Upper lobe of right lung (tissue), 1 donor: ENCODE measurements at regions not wholly inside any gene's neighbourhood (a gene's known extent, or its start where the extent isn't known, plus 50 kb on each side); places are given as distances from the start of the nearest gene placed in this dataset.
"Not testable (repeated sequence)": the region's sequence is repeated elsewhere in the genome, so short reads cannot be mapped to it uniquely, and the experiment has no call there.

ENCODE experiments used
- ATAC-seq: fragments of 200-7000 bp; cut with Tn5 transposase; one replicate; pipeline ENCODE4 v1.9.1; 2020; ENCODE audit warnings: mild to moderate bottlenecking, moderate library complexity
- DNase-seq: peaks from one replicate; pipeline ENCODE4 v3.0.0-alpha.2; 2020
- H3K27ac ChIP-seq: fragments of 200-600 bp; one replicate; pipeline ENCODE4 v1.8.0; 2022
- H3K27me3 ChIP-seq: fragments of 200-600 bp; one replicate; pipeline ENCODE4 v1.8.0; 2022; ENCODE audit warnings: mild to moderate bottlenecking
- H3K36me3 ChIP-seq: fragments of 200-600 bp; one replicate; pipeline ENCODE4 v1.8.0; 2022
- H3K4me1 ChIP-seq: fragments of 200-600 bp; one replicate; pipeline ENCODE4 v1.8.0; 2022
- H3K4me3 ChIP-seq: fragments of 200-600 bp; one replicate; pipeline ENCODE4 v1.8.0; 2022; ENCODE audit warnings: mild to moderate bottlenecking
- H3K9me3 ChIP-seq: fragments of 200-600 bp; one replicate; pipeline ENCODE4 v1.8.0; 2022
- intact Hi-C: fragments of 100-400 bp; cut with DNase I; formaldehyde crosslinking; loops from one replicate; pipeline ENCODE4 v1.11.0; 2022
- TF ChIP-seq, protein P1 (sequence below): fragments of 200-600 bp; IDR thresholded peaks from one replicate; pipeline ENCODE4 v1.8.0; 2022; ENCODE audit warnings: antibody characterized with exemption
- donor health status: DM: no; HTN: yes; CAD: no; lungs with severe emphysema.

DNA sequence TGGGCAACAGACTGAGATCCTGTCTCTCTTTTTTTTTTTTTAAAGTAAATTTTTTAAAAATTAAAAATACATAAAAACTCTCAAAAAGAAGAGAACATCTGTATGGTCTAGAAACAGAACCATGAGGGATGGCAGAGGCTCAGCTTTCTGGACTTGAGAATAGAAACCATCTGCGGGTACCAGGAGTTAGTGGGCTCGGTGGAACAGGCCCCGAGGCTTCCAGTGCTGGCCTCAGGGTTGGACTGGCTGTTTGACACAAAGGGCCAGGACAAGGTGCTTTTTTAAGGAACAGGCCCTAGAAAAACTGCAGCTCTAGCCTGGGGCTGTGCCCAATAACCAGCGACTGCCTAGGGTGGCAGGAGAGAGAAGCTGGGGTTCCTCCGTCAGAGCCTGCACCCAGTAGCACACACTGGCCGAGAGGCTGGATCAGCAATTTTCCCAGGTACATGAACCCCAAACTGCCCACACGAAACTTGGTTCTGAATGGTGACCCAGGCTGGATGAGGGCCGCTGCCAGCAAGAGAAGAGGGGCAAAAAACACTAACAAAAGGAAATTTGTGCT, 131.0 kb upstream of the OLIG3 start:
- no peaks in the 10 kb centered on the region for H3K9me3 ChIP-seq
- H3K4me3 ChIP-seq: no peak overlapping the region
- DNase-seq (no peak), ATAC-seq (no peak)
- TF ChIP-seq, protein P1, sequence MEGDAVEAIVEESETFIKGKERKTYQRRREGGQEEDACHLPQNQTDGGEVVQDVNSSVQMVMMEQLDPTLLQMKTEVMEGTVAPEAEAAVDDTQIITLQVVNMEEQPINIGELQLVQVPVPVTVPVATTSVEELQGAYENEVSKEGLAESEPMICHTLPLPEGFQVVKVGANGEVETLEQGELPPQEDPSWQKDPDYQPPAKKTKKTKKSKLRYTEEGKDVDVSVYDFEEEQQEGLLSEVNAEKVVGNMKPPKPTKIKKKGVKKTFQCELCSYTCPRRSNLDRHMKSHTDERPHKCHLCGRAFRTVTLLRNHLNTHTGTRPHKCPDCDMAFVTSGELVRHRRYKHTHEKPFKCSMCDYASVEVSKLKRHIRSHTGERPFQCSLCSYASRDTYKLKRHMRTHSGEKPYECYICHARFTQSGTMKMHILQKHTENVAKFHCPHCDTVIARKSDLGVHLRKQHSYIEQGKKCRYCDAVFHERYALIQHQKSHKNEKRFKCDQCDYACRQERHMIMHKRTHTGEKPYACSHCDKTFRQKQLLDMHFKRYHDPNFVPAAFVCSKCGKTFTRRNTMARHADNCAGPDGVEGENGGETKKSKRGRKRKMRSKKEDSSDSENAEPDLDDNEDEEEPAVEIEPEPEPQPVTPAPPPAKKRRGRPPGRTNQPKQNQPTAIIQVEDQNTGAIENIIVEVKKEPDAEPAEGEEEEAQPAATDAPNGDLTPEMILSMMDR: no peak
- no peak overlapping the region for H3K27ac ChIP-seq
- H3K27me3 ChIP-seq: no peaks in the 10 kb centered on the region
- no peaks in the 10 kb centered on the region for H3K4me1 ChIP-seq
- intact Hi-C loops: no loop called here
- no peaks in the 10 kb centered on the region for H3K36me3 ChIP-seq

DNA sequence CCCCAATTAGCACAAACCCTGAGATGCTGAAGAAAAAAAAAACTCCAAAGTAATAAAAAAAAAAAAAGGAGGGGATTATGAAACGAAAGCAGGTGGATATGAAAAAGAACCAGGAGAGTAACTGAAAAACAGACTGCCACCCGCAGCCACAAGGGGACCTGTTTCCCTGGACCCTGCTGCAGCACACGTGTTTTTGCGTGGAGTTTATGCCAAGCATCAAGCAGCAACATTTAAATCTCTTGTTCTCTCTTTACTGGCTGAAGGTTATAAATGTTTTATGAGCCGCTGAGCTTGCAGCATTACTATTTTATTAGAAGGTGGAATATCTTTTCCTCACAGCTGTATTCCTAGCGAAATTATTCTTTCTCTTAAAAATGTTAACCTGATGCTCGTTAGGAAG, 131.6 kb upstream of the OLIG3 start:
- no peak overlapping the region for H3K27ac ChIP-seq
- H3K36me3 ChIP-seq: no peaks in the 10 kb centered on the region
- ATAC-seq (no peak), DNase-seq (no peak)
- TF ChIP-seq, protein P1: no peak
- H3K4me3 ChIP-seq: no peak overlapping the region
- H3K4me1 ChIP-seq: no peaks in the 10 kb centered on the region
- intact Hi-C loops: no loop called here
- H3K9me3 ChIP-seq: no peaks in the 10 kb centered on the region
- no peaks in the 10 kb centered on the region for H3K27me3 ChIP-seq

DNA sequence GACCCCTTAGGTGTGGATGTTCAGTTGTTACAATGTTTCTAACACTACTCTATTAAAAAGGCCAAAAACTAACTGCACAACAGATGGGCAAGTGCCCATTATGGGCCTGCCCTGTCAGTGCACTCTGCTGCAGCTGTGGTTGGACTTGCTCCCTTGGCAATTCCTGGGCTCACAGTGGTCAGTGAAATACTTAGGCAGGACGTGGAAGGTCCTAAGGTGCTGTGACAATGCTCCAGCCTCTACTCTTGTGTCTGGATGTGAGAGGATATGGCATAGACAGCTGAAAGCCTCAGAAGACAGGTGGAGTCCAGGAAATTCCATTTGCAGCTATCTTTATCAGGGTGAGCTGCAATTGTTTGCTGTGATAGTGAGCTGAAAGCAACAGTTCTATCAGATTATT, 136.5 kb upstream of the OLIG3 start:
- DNase-seq (no peak), ATAC-seq (no peak)
- no peak overlapping the region for H3K4me3 ChIP-seq
- H3K36me3 ChIP-seq: no peaks in the 10 kb centered on the region
- intact Hi-C loops: no loop called here
- TF ChIP-seq, protein P1: no peak
- no peak overlapping the region for H3K27ac ChIP-seq
- no peaks in the 10 kb centered on the region for H3K27me3 ChIP-seq
- no peaks in the 10 kb centered on the region for H3K4me1 ChIP-seq
- no peaks in the 10 kb centered on the region for H3K9me3 ChIP-seq

DNA sequence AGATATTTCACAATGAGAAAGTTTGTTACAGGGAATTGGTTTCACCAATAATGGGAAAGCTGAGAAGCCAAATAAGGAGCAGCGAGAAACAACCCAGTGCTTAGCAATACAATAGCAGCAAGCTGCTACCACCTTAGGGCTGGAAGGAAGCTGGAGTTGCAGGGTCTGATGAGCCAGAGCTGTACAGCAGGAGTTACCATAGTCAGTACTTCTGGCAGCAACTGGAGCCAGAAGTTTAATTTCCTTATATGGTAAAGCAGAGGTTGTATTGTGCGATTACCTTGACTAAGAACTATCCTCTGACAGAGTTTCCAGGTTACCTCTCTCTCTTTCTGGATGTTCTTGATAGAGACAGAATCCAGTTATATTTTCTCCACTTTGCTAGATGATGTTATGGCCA, 137.1 kb upstream of the OLIG3 start:
- intact Hi-C loops: no loop called here
- H3K9me3 ChIP-seq: no peaks in the 10 kb centered on the region

DNA sequence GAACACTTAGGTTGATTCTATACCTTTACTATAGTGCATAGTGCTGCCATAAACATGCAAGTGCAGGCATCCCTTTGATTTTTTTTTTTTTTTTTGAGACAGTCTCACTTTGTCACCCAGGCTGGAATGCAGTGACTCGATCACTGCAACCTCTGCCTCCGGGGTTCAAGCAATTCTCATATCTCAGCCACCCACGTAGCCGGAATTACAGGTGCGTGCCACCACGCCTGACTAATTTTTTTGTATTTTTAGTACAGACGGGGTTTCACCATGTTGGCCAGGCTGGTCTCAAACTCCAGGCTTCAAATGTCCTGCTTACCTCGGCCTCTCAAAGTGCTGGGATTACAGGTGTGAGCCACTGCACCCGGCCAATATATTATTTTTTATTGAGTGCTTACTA, 140.0 kb upstream of the OLIG3 start:
- H3K27ac ChIP-seq, ATAC-seq, H3K36me3 ChIP-seq, intact Hi-C loops, DNase-seq, H3K27me3 ChIP-seq, H3K9me3 ChIP-seq, H3K4me3 ChIP-seq: not testable (repeated sequence)
- peaks cover 20% of the 10 kb centered on the region for H3K4me1 ChIP-seq

More for the DNA sequence above, 137.1 kb upstream of the OLIG3 start:
- Histone ChIP-seq H3K27ac (no peak overlapping the region), H3K4me3 (no peak overlapping the region), H3K4me1 (peaks cover 2% of the 10 kb centered on the region), H3K27me3 (no peaks in the 10 kb centered on the region), H3K36me3 (no peaks in the 10 kb centered on the region)
- TF ChIP-seq, protein P1: no peak
- ATAC-seq (no peak), DNase-seq (no peak)

DNA sequence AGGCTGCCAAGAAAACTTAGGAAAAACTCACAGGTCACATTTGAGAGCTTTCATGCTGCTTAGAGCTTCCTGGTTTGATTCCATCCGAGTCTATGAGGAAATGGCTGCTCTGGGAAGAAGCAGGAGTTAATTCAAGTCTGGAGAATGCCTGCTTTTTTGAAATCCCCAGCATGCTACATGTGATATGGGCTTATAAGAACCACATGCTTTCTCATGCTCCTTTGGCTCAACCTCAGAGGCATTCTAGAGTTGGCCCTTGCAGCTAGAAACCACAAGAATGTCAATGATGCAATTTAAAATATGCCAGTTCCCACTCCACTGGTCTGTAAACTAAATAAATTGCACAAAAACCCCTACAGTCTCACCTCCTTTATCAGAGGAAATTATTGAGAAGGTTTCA, 142.9 kb upstream of the OLIG3 start:
- intact Hi-C loops: no loop called here
- DNase-seq: no peak
- peak; percentile 93 for ATAC-seq
- Histone ChIP-seq H3K4me3 (no peak overlapping the region), H3K9me3 (no peaks in the 10 kb centered on the region), H3K36me3 (no peaks in the 10 kb centered on the region), H3K27me3 (no peaks in the 10 kb centered on the region), H3K27ac (peak overlapping the region; percentile 26), H3K4me1 (peaks cover 20% of the 10 kb centered on the region)
- TF ChIP-seq, protein P1: no peak
